ENCODE measurements at regions not wholly inside any gene's neighbourhood (a gene's known extent, or its start where the extent isn't known, plus 50 kb on each side); places are given as distances from the start of the nearest gene placed in this dataset.

DNA sequence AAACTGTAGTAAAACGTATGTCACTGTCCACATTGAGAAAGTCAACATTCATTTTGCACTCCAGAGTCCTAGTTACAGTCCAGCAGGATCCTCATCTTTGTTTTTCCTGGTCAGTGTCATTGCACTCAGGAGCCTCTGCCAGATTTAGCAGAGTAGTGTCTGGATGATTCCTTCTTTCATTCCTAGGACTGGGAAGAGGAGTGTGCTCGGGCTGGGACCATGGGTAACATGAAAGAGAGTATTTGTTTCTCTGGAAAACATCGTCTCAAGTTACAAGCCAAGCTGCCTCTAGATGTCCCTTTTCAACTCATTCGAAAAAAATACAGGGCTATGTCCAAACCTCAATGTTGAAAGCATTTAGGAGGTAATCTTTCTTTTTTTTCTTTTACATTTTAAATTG lies 69.9 kb upstream of the TNIP3 start:
- TF ChIP-seq, protein P1, sequence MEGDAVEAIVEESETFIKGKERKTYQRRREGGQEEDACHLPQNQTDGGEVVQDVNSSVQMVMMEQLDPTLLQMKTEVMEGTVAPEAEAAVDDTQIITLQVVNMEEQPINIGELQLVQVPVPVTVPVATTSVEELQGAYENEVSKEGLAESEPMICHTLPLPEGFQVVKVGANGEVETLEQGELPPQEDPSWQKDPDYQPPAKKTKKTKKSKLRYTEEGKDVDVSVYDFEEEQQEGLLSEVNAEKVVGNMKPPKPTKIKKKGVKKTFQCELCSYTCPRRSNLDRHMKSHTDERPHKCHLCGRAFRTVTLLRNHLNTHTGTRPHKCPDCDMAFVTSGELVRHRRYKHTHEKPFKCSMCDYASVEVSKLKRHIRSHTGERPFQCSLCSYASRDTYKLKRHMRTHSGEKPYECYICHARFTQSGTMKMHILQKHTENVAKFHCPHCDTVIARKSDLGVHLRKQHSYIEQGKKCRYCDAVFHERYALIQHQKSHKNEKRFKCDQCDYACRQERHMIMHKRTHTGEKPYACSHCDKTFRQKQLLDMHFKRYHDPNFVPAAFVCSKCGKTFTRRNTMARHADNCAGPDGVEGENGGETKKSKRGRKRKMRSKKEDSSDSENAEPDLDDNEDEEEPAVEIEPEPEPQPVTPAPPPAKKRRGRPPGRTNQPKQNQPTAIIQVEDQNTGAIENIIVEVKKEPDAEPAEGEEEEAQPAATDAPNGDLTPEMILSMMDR (IDR thresholded peaks at IDR 0.05), result no peak
- TF ChIP-seq ESRRA (IDR thresholded peaks at IDR 0.05; ENCODE audit: borderline replicate concordance, low read length) (no peak), CBX8 (IDR thresholded peaks at IDR 0.05) (no peak), SMC3 (IDR thresholded peaks at IDR 0.05) (no peak), RARB (CRISPR knock-in tag; IDR thresholded peaks at IDR 0.05) (no peak), POLR2A (IDR thresholded peaks at IDR 0.05; ENCODE audit: low read length) (no peak), CEBPB (IDR thresholded peaks at IDR 0.05) (no peak)
- TF ChIP-seq, protein P2, sequence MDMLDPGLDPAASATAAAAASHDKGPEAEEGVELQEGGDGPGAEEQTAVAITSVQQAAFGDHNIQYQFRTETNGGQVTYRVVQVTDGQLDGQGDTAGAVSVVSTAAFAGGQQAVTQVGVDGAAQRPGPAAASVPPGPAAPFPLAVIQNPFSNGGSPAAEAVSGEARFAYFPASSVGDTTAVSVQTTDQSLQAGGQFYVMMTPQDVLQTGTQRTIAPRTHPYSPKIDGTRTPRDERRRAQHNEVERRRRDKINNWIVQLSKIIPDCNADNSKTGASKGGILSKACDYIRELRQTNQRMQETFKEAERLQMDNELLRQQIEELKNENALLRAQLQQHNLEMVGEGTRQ (IDR thresholded peaks at IDR 0.05), result no peak
- TF ChIP-seq, protein P3, sequence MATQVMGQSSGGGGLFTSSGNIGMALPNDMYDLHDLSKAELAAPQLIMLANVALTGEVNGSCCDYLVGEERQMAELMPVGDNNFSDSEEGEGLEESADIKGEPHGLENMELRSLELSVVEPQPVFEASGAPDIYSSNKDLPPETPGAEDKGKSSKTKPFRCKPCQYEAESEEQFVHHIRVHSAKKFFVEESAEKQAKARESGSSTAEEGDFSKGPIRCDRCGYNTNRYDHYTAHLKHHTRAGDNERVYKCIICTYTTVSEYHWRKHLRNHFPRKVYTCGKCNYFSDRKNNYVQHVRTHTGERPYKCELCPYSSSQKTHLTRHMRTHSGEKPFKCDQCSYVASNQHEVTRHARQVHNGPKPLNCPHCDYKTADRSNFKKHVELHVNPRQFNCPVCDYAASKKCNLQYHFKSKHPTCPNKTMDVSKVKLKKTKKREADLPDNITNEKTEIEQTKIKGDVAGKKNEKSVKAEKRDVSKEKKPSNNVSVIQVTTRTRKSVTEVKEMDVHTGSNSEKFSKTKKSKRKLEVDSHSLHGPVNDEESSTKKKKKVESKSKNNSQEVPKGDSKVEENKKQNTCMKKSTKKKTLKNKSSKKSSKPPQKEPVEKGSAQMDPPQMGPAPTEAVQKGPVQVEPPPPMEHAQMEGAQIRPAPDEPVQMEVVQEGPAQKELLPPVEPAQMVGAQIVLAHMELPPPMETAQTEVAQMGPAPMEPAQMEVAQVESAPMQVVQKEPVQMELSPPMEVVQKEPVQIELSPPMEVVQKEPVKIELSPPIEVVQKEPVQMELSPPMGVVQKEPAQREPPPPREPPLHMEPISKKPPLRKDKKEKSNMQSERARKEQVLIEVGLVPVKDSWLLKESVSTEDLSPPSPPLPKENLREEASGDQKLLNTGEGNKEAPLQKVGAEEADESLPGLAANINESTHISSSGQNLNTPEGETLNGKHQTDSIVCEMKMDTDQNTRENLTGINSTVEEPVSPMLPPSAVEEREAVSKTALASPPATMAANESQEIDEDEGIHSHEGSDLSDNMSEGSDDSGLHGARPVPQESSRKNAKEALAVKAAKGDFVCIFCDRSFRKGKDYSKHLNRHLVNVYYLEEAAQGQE (IDR thresholded peaks at IDR 0.05), result no peak

Measured in A549 (cell line).